Thymus (tissue), 11 donors: ENCODE measurements at regions not wholly inside any gene's neighbourhood (a gene's known extent, or its start where the extent isn't known, plus 50 kb on each side); places are given as distances from the start of the nearest gene placed in this dataset.

Experiments used
- DNase-seq, 9 donors: peaks; one replicate each; pipeline ENCODE4 v3.0.0-alpha.2; 2013; ENCODE audit warnings: low spot score in 9 of 9, low read depth in 6 of 9, missing footprints in 1 of 9
- H3K27ac ChIP-seq, 2 donors: one replicate each; pipeline ENCODE4 v1.5.1; 2013; ENCODE audit warnings: control low read depth in 1 of 2, low read depth in 1 of 2, low read length in 1 of 2, mild to moderate bottlenecking in 1 of 2, moderate library complexity in 1 of 2
- H3K27me3 ChIP-seq, 2 donors: one replicate each; pipeline ENCODE4 v1.5.1; 2013; ENCODE audit warnings: low read length in 1 of 2; ENCODE audit not compliant: control insufficient read depth in 2 of 2, insufficient read depth in 1 of 2
- H3K36me3 ChIP-seq, 2 donors: one replicate each; pipeline ENCODE4 v1.5.1; 2013; ENCODE audit warnings: low read length in 1 of 2, mild to moderate bottlenecking in 1 of 2, moderate library complexity in 1 of 2; ENCODE audit not compliant: control insufficient read depth in 2 of 2, insufficient read depth in 2 of 2
- H3K4me1 ChIP-seq, 2 donors: one replicate each; pipeline ENCODE4 v1.5.1; 2013; ENCODE audit warnings: low read length in 2 of 2; ENCODE audit not compliant: control insufficient read depth in 2 of 2, insufficient read depth in 2 of 2
- H3K4me3 ChIP-seq, 2 donors: one replicate each; pipeline ENCODE4 v1.5.1; 2013; ENCODE audit warnings: low read length in 2 of 2, control low read depth in 1 of 2, mild to moderate bottlenecking in 1 of 2
- H3K9me3 ChIP-seq, 2 donors: one replicate each; pipeline ENCODE4 v1.5.1; 2013; ENCODE audit warnings: low read length in 1 of 2, mild to moderate bottlenecking in 1 of 2; ENCODE audit not compliant: control insufficient read depth in 2 of 2, insufficient read depth in 1 of 2
- WGBS: extraction: QIAGEN DNeasy Blood & Tissue Kit; methylation state at CpG from one replicate; pipeline ENCODE4 v1.1.7; 2013; 5-methylcytosine and 5-hydroxymethylcytosine counted together
- donor health status: healthy.

GRCh38 chr9:99590840-99591239 lies 230.8 kb upstream of the NR4A3 start:
- H3K27me3 ChIP-seq, result no peaks in the 10 kb centered on the region
- no peaks in the 10 kb centered on the region for H3K36me3 ChIP-seq
- H3K4me3 ChIP-seq, result no peak overlapping the region
- DNase-seq, result peak in 1 of 9 donors; percentile 10
- no peaks in the 10 kb centered on the region for H3K9me3 ChIP-seq
- H3K4me1 ChIP-seq, result no peaks in the 10 kb centered on the region
- peak overlapping the region in 1 of 2 donors; percentile 26 for H3K27ac ChIP-seq
- WGBS, result 52% methylated on average over 1 of the region's 1 CpG

DNA sequence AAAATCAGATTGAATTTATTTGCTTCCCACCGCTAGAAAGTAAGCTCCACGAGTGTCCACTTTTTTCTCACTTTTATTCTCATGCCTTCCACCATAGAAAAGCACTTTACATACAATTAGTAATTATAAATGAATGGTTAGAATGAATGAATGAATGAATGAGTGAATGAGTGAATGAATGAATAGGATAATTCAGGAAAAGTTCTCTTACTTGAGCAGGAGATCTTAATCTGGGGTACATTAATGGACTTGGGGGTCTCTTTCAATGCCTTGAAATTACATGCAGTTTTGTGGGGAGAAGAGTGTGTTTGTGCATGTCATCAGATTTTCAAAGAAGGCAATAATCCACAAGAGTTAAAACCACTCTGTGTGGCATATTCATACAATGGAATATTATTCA lies 229.9 kb upstream of the NR4A3 start:
- no peaks in the 10 kb centered on the region for H3K4me1 ChIP-seq
- no peak for DNase-seq
- H3K4me3 ChIP-seq, result no peak overlapping the region
- 99% methylated on average over 2 of the region's 2 CpGs for WGBS
- H3K36me3 ChIP-seq, result no peaks in the 10 kb centered on the region
- H3K27me3 ChIP-seq, result no peaks in the 10 kb centered on the region
- H3K9me3 ChIP-seq, result no peaks in the 10 kb centered on the region
- no peak overlapping the region for H3K27ac ChIP-seq

DNA sequence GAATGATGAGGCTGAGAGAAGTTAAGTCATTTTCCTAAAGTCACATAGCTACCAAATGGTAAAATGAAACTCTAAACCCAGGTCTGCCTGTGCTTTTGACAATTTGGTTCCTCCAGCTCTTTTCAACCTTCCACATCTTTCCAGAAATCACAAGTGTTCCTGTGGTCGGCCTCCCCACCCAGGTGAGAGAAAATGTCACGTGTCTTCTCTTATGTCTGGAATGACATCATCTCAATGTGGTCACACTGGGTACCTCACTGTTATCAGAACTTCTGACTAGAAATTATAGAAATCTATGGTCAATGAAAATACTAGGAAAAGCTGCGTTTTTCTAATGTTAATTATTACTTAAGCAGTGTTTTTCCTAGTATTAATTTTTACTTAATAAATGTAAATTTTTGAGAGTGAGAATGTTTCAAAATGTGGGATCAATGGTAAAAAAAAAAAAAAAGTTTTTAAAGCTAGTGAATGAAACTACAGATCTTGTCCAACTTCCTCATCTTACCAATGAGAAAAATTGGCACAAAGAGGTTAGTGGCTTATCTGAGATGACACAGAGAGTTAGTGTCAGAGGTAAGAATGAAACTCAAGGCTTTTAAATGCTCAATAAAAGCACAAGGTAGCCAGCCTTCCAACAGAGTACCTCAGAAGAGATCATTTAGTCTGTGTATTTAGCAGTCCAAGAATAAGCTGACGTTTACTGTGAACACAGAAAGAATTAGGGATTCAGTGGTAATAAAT lies 228.7 kb upstream of the NR4A3 start:
- no peaks in the 10 kb centered on the region for H3K36me3 ChIP-seq
- H3K9me3 ChIP-seq, result no peaks in the 10 kb centered on the region
- H3K27me3 ChIP-seq, result no peaks in the 10 kb centered on the region
- 75% methylated on average over 4 of the region's 4 CpGs for WGBS
- no peaks in the 10 kb centered on the region for H3K4me1 ChIP-seq
- DNase-seq, result no peak
- H3K27ac ChIP-seq, result no peak overlapping the region
- H3K4me3 ChIP-seq, result no peak overlapping the region

- H3K36me3 ChIP-seq, result no peaks in the 10 kb centered on the region
- no peak for DNase-seq
- no peaks in the 10 kb centered on the region for H3K9me3 ChIP-seq
- H3K4me3 ChIP-seq, result no peak overlapping the region
- H3K27me3 ChIP-seq, result no peaks in the 10 kb centered on the region
- no peaks in the 10 kb centered on the region for H3K4me1 ChIP-seq
- H3K27ac ChIP-seq, result no peak overlapping the region
- 83% methylated on average over 2 of the region's 2 CpGs for WGBS
Measured at GRCh38 chr9:99593610-99594009, 228.1 kb upstream of the NR4A3 start.

DNA sequence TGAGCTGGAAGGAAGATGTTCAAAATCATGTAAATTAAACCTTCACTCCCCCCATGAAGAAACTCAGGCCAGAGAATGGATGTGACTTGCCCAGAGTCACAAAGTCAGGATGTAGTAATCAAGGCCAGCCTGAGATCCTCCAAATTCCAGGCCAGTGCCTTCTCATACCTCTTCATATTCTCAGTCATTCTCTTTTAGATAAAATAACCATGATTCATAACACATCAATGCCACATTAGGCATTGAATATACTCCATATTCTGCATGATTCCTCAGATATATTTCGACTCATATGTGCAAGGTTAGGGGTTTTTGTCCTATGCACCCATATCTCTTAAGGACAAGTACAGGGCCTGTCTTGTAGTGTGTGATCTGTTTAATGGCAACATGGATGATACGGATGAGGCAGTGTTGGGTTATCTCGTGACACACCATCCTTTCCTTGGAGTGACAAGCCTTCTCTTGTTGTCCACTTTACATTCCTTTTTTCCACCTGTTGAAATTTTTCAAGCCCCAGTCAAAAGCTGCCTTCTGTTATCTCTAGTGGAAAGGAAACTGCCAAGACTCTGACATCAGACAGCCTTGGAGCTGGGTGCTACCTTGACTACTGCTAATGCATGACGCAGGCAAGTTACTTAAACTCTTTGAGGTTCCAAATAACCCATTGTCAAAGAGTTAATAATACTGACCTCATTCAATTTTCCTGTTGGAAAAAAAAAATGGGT lies 227.5 kb upstream of the NR4A3 start:
- H3K4me1 ChIP-seq, result no peaks in the 10 kb centered on the region
- no peak overlapping the region for H3K27ac ChIP-seq
- WGBS, result 97% methylated on average over 4 of the region's 4 CpGs
- H3K27me3 ChIP-seq, result no peaks in the 10 kb centered on the region
- no peak for DNase-seq
- no peak overlapping the region for H3K4me3 ChIP-seq
- no peaks in the 10 kb centered on the region for H3K9me3 ChIP-seq
- H3K36me3 ChIP-seq, result no peaks in the 10 kb centered on the region

GRCh38 chr9:99595796-99596195 lies 225.9 kb upstream of the NR4A3 start:
- H3K4me3 ChIP-seq, result no peak overlapping the region
- DNase-seq, result peak in 5 of 9 donors; percentile 4 to 41 (median 12)
- H3K27ac ChIP-seq, result no peak overlapping the region
- no peaks in the 10 kb centered on the region for H3K9me3 ChIP-seq
- H3K27me3 ChIP-seq, result no peaks in the 10 kb centered on the region
- H3K4me1 ChIP-seq, result no peaks in the 10 kb centered on the region
- H3K36me3 ChIP-seq, result no peaks in the 10 kb centered on the region
- WGBS, result 31% methylated on average over 5 of the region's 5 CpGs

GRCh38 chr9:99601571-99602111 lies 220.0 kb upstream of the NR4A3 start:
- 44% methylated on average over 6 of the region's 6 CpGs for whole genome bisulfite sequencing
- Histone ChIP-seq H3K36me3 (no peaks in the 10 kb centered on the region), H3K9me3 (no peaks in the 10 kb centered on the region), H3K4me1 (no peaks in the 10 kb centered on the region), H3K27me3 (no peaks in the 10 kb centered on the region), H3K27ac (no peak overlapping the region), H3K4me3 (no peak overlapping the region)
- no peak for DNase-seq

GRCh38 chr9:99602854-99603253 lies 218.8 kb upstream of the NR4A3 start:
- no peak for DNase-seq
- H3K9me3 ChIP-seq, result no peaks in the 10 kb centered on the region
- H3K4me1 ChIP-seq, result no peaks in the 10 kb centered on the region
- H3K27ac ChIP-seq, result no peak overlapping the region
- no peaks in the 10 kb centered on the region for H3K27me3 ChIP-seq
- H3K36me3 ChIP-seq, result no peaks in the 10 kb centered on the region
- no peak overlapping the region for H3K4me3 ChIP-seq

DNA sequence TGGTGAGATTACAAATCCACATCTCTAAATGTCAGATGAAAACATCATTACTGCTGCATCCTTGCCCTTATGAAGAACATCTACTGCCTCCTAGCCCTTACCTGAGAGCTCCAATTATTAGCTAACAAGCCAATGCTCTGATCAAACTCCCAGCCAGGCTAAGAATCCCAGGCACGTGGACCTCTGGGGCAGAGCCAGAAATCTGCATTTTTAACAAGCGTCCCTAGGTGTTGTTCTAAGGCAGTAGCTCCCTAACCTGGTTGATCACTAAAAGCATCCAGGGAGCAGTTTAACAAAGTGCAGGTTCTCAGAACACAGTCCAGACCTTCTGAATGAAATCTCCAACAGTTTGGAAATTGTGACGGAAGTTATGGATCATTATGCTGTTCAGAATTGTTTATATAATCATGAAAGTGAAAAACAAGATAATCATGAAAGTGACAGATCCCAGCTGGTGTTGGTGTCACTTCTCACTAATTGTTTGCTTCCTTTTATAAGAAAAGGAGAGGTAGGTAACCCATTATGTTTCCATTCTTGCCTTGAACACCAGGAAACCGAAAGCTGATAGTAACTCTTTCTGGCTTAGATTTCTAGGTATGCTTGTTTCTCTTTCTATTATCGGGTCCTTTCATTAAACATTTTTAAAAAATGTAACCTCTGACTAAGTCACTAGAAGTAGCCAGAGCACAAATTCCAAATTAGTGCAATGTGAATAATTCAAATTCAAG lies 216.5 kb upstream of the NR4A3 start:
- Histone ChIP-seq H3K27ac (no peak overlapping the region), H3K4me3 (no peak overlapping the region), H3K4me1 (no peaks in the 10 kb centered on the region), H3K27me3 (no peaks in the 10 kb centered on the region), H3K9me3 (no peaks in the 10 kb centered on the region), H3K36me3 (no peaks in the 10 kb centered on the region)
- no peak for DNase-seq
- WGBS, result 94% methylated on average over 5 of the region's 5 CpGs
